ENCODE measurements at regions not wholly inside any gene's neighbourhood (a gene's known extent, or its start where the extent isn't known, plus 50 kb on each side); places are given as distances from the start of the nearest gene placed in this dataset.

GRCh38 chr16:79543219-79543618 is 57.3 kb downstream of the MAF start:
- no peak for DNase-seq

- DNase-seq = peak; percentile 36
These were observed 58.2 kb downstream of the MAF start for GRCh38 chr16:79542237-79542774.

GRCh38 chr16:79540825-79541595 is 59.5 kb downstream of the MAF start:
- no peak for DNase-seq

GRCh38 chr16:79537584-79537983 is 63.0 kb downstream of the MAF start:
- no peak for DNase-seq

- DNase-seq = no peak
These were observed 63.6 kb downstream of the MAF start for GRCh38 chr16:79536958-79537357.

GRCh38 chr16:79535130-79535529 is 65.4 kb downstream of the MAF start:
- no peak for DNase-seq

- no peak for DNase-seq
These were observed 66.4 kb downstream of the MAF start for GRCh38 chr16:79534143-79534542.

- no peak for DNase-seq
These were observed 67.2 kb downstream of the MAF start for GRCh38 chr16:79533292-79533691.

GRCh38 chr16:79532785-79533184 is 67.8 kb downstream of the MAF start:
- DNase-seq = no peak

- DNase-seq = no peak
These were observed 68.3 kb downstream of the MAF start for GRCh38 chr16:79532273-79532672.

- no peak for DNase-seq
These were observed 72.2 kb downstream of the MAF start for GRCh38 chr16:79528338-79528737.

- no peak for DNase-seq
These were observed 76.6 kb downstream of the MAF start for GRCh38 chr16:79523971-79524370.

- DNase-seq = no peak
These were observed 81.1 kb downstream of the MAF start for GRCh38 chr16:79519448-79519847.

GRCh38 chr16:79517156-79517555 is 83.4 kb downstream of the MAF start:
- DNase-seq = no peak

GRCh38 chr16:79510879-79511278 is 89.7 kb downstream of the MAF start:
- DNase-seq = no peak

- DNase-seq = no peak
These were observed 90.6 kb downstream of the MAF start for GRCh38 chr16:79509906-79510305.

GRCh38 chr16:79509211-79509631 is 91.3 kb downstream of the MAF start:
- no peak for DNase-seq

GRCh38 chr16:79508294-79508693 is 92.2 kb downstream of the MAF start:
- no peak for DNase-seq

- no peak for DNase-seq
These were observed 95.2 kb downstream of the MAF start for GRCh38 chr16:79505344-79505743.

- DNase-seq = no peak
These were observed 97.0 kb downstream of the MAF start for GRCh38 chr16:79503511-79503910.

- DNase-seq = no peak
These were observed 99.1 kb downstream of the MAF start for GRCh38 chr16:79501446-79501845.

- DNase-seq = no peak
These were observed 99.7 kb downstream of the MAF start for GRCh38 chr16:79500866-79501265.

GRCh38 chr16:79500286-79500685 is 100.3 kb downstream of the MAF start:
- DNase-seq = no peak

- no peak for DNase-seq
These were observed 101.6 kb downstream of the MAF start for GRCh38 chr16:79498928-79499327.
